Activated CD8-positive, alpha-beta T cell treated with anti-CD3 and anti-CD28 coated beads, Interleukin-2, amount 10 ng/mL, durations not matched to agents 7 days and 5 days (primary cell): ENCODE measurements at regions not wholly inside any gene's neighbourhood (a gene's known extent, or its start where the extent isn't known, plus 50 kb on each side); places are given as distances from the start of the nearest gene placed in this dataset.

Experiments
- ATAC-seq: fragments of 150-1000 bp; cut with Tn5 transposase; one replicate; pipeline ENCODE4 v1.10.0; 2021; ENCODE audit warnings: moderate library complexity
- CTCF ChIA-PET: fragments of 350-600 bp; sonication (Branson Sonifier 250); formaldehyde crosslinking; loops from one replicate; lab custom pipeline; 2021; ENCODE audit warnings: antibody characterized with exemption; lab: Charles Lee
- POLR2A ChIA-PET: fragments of 350-600 bp; sonication (Branson Sonifier 250); formaldehyde crosslinking; loops from one replicate; lab custom pipeline; 2021; ENCODE audit warnings: antibody characterized with exemption; lab: Charles Lee
- DNase-seq: peaks from one replicate; pipeline ENCODE4 v3.0.0-alpha.2; 2020
- H3K27ac Mint-ChIP-seq: one replicate; pipeline ENCODE4 v1.8.0; 2021; ENCODE audit warnings: mild to moderate bottlenecking, mixed read lengths
- H3K27me3 Mint-ChIP-seq: one replicate; pipeline ENCODE4 v1.8.0; 2021; ENCODE audit warnings: low read depth, mixed read lengths
- H3K36me3 Mint-ChIP-seq: one replicate; pipeline ENCODE4 v1.8.0; 2021; ENCODE audit warnings: low read depth, mixed read lengths
- H3K4me1 Mint-ChIP-seq: one replicate; pipeline ENCODE4 v1.8.0; 2021; ENCODE audit warnings: low read depth, mixed read lengths
- H3K4me3 Mint-ChIP-seq: one replicate; pipeline ENCODE4 v1.8.0; 2021; ENCODE audit warnings: mild to moderate bottlenecking, mixed read lengths
- H3K9me3 Mint-ChIP-seq: one replicate; pipeline ENCODE4 v1.8.0; 2022; ENCODE audit warnings: mixed read lengths; ENCODE audit not compliant: insufficient read depth

DNA sequence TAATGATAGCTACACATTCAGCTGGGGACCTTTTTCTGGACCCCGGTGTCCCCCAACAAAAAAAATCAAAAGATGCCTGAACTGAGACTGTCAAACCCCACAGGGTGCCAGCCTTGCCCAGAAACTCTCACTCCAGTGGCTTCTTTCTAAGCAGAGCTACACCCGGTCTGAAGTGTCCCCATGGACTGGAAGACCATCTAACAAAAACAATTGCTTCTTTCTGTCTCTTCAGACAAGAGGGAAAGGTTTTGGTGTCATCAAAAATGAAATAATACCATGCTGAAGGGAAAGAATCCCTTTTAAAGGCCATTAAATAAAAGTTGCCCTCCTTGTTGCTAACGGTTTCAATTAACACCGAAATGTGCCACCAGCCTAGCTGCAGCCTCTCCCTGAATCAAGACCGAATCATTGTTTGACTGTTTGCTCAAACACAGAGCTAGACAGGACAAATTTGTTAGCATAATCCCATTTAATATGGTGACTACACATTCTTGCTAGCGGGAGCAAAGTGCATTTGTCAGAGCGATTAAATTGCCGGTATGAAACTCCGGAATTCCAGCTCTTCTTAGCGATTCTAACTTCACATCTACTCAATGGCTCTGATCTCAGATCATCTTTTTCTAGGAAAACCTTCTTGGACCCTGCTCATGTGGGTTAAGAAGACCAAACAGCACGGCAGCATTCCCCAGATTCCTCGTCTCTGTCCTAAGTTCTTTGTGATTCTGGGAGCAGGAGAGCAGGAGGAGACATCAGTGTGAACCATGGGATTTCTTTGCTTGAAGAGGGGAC, 397.5 kb upstream of the PRKCQ start:
- CTCF ChIA-PET, result interaction anchor here (0.8 to 2.3 kb wide), 3 partner anchors 57 to 59 kb away, joined by 3 to 7 read pairs (median 7); no protein-coding TSS in a partner anchor
- Mint-ChIP-seq H3K9me3 (peaks cover 3% of the 10 kb centered on the region), H3K4me1 (peaks cover 39% of the 10 kb centered on the region), H3K27me3 (peaks cover 24% of the 10 kb centered on the region), H3K4me3 (no peak overlapping the region), H3K27ac (no peak overlapping the region), H3K36me3 (peaks cover 14% of the 10 kb centered on the region)
- POLR2A ChIA-PET, result no interaction called here
- ATAC-seq, result no peak
- no peak for DNase-seq

DNA sequence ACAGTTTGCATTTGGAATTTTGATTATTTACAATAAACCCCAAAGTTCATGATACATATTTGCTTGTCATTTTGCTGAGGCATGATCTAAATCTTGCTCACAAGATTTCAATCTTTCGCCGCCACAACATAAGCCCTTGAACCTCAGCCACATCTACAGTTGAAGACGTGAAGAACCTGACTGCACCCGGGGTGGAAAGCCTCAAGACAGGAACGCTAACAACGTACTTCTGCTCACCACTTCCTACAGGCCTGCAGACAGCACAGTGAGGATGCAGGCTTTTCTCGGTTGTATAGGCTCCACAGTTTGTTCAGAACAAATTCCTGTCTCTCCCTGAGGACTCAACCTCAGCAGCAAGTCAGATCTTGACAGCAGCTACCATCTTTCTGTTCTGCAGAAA, 393.8 kb upstream of the PRKCQ start:
- H3K4me3 Mint-ChIP-seq, result no peak overlapping the region
- peaks cover 14% of the 10 kb centered on the region for H3K36me3 Mint-ChIP-seq
- peak; percentile 98 for ATAC-seq
- H3K27ac Mint-ChIP-seq, result peak overlapping the region; percentile 66
- H3K9me3 Mint-ChIP-seq, result peaks cover 3% of the 10 kb centered on the region
- H3K27me3 Mint-ChIP-seq, result peaks cover 27% of the 10 kb centered on the region
- peaks cover 34% of the 10 kb centered on the region for H3K4me1 Mint-ChIP-seq
- ChIA-PET POLR2A (no interaction called here), CTCF (interaction anchor here (1.3 kb wide), 1 partner anchor 55 kb away, joined by 3 read pairs; no protein-coding TSS in a partner anchor)
- peak; percentile 80 for DNase-seq

DNA sequence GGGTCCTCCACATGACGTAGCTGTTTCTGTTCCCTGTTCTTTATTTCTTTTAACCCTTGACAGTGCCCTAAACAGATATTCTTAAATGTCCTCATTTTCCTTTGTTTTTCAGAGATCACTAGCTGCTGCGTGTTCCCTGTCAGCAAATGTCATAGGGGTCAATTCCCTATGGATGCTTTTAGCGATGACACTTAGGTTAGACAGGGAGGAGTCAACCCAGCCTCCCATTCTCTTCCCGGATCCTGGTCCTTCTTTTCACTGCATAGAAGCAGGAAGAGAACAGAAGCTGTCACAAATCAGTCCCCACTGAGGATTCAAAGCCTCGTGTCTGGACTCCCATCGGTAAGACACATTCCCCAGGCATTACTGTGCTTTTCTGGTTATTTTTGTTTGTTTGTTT, 392.1 kb upstream of the PRKCQ start:
- POLR2A ChIA-PET, result interaction anchor here (0.6 kb wide), 2 partner anchors 220 to 1184 kb away, joined by 3 read pairs; no protein-coding TSS in a partner anchor
- Mint-ChIP-seq H3K27ac (no peak overlapping the region), H3K4me3 (no peak overlapping the region)

DNA sequence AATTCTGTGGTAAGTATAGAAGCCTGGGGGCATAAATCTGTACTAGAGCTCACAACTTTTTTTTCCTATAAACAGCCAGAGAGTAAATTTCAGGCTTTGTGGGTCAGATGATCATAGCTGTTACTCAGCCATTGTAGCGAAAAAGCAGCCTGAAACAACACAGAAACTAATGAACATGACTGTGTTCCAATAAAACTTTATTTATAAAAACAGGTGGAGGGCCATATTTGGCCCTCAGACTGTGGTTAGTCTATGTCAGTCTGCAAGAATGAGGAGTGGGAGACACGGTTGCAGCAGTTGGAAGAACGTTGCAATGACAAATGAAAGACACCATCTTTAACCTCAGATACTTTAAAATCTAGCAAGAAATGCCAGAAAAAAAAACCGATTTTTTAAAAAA, 389.6 kb upstream of the PRKCQ start:
- ATAC-seq, result no peak
- Mint-ChIP-seq H3K27me3 (peaks cover 38% of the 10 kb centered on the region), H3K4me3 (no peak overlapping the region), H3K36me3 (peaks cover 10% of the 10 kb centered on the region), H3K9me3 (peaks cover 7% of the 10 kb centered on the region), H3K4me1 (peaks cover 23% of the 10 kb centered on the region), H3K27ac (no peak overlapping the region)
- ChIA-PET CTCF (interaction anchor here (0.6 to 1.6 kb wide), 3 partner anchors 11 to 494 kb away, joined by 3 to 4 read pairs (median 4); no protein-coding TSS in a partner anchor), POLR2A (interaction anchor here (1.3 kb wide), 1 partner anchor 11 kb away, joined by 3 read pairs; no protein-coding TSS in a partner anchor)
- DNase-seq, result no peak

More for the DNA sequence above, 392.1 kb upstream of the PRKCQ start:
- no peak for ATAC-seq
- Mint-ChIP-seq H3K36me3 (peaks cover 19% of the 10 kb centered on the region), H3K4me1 (peaks cover 34% of the 10 kb centered on the region), H3K9me3 (peaks cover 10% of the 10 kb centered on the region), H3K27me3 (peaks cover 30% of the 10 kb centered on the region)
- no peak for DNase-seq
- CTCF ChIA-PET, result interaction anchor here (0.7 kb wide), 1 partner anchor 46 kb away, joined by 3 read pairs; no protein-coding TSS in a partner anchor

DNA sequence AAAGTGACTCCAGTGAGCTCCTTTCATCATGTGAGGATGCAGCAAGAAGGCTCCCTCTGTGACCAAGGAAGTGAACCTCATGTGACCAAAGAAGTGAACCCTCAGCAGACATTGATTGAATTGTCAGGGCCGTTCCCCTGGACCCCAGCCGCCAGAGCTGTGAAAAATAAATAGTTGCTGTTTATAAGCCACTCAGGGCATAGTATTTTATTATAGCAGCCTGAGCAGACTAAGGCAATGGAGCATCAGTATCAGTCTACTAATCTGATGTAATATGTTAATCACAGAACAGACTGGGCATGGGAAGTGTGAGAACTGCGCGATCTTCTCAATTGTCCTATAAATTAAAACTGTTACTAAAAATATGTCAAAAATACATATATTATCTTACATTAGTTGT, 384.5 kb upstream of the PRKCQ start:
- ChIA-PET CTCF (no interaction called here), POLR2A (no interaction called here)
- Mint-ChIP-seq H3K27me3 (peaks cover 37% of the 10 kb centered on the region), H3K4me1 (peaks cover 8% of the 10 kb centered on the region), H3K27ac (no peak overlapping the region), H3K4me3 (no peak overlapping the region), H3K36me3 (peaks cover 6% of the 10 kb centered on the region), H3K9me3 (peaks cover 7% of the 10 kb centered on the region)
- no peak for ATAC-seq
- no peak for DNase-seq

DNA sequence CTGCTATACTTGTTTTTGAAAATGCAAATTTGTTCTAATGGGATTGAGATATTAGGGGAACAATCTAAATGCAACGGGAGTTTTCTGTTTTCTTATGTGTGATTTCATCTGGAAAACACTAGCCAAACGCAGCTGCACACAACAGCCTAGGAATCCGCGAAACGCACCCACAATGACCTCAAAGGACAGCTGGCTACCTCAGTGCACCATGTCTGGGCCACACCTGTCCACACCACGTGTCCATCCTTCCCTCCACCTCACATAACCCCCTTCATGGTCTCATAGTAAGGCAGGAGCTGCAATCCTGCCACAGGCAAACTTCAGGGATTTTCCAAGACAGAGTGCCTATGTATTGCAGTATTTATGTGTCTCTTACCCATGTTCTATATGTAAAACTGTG, 382.5 kb upstream of the PRKCQ start:
- ATAC-seq (no peak), DNase-seq (no peak)
- H3K4me1 Mint-ChIP-seq, result peaks cover 26% of the 10 kb centered on the region
- ChIA-PET POLR2A (no interaction called here), CTCF (interaction anchor here (1.3 kb wide), 1 partner anchor 42 kb away, joined by 6 read pairs; no protein-coding TSS in a partner anchor)
- peaks cover 24% of the 10 kb centered on the region for H3K27me3 Mint-ChIP-seq
- no peak overlapping the region for H3K4me3 Mint-ChIP-seq
- no peak overlapping the region for H3K27ac Mint-ChIP-seq
- H3K9me3 Mint-ChIP-seq, result no peaks in the 10 kb centered on the region
- peaks cover 3% of the 10 kb centered on the region for H3K36me3 Mint-ChIP-seq

DNA sequence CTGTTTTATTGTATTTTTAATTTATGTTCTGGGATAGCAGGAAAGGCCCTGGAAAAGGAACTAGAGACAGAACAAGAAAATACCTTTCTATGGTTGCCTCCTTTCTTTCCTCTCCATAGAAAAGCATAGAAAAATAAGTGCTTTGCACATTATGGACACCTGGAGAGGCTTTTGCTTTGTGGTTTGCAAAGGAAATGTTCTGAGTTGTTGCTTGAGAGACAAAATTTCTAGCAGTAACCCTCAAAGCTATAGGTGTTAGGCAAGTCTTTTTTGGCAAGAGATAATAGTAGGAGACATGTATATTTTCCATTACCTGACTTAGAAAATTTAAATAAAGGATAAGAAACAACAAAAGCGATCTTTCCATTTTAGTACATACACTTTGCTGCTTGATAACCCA, 378.6 kb upstream of the PRKCQ start:
- DNase-seq (no peak), ATAC-seq (peak; percentile 76)
- Mint-ChIP-seq H3K9me3 (no peaks in the 10 kb centered on the region), H3K4me1 (peaks cover 23% of the 10 kb centered on the region), H3K36me3 (peaks cover 3% of the 10 kb centered on the region), H3K27ac (peak overlapping the region; percentile 43), H3K27me3 (peaks cover 10% of the 10 kb centered on the region), H3K4me3 (no peak overlapping the region)
- POLR2A ChIA-PET, result interaction anchor here (0.7 to 1.2 kb wide), 2 partner anchors 10 to 30 kb away, joined by 3 to 4 read pairs; no protein-coding TSS in a partner anchor
- CTCF ChIA-PET, result interaction anchor here (1.0 to 4.6 kb wide), 4 partner anchors 12 to 162 kb away, joined by 3 to 24 read pairs (median 6); no protein-coding TSS in a partner anchor

DNA sequence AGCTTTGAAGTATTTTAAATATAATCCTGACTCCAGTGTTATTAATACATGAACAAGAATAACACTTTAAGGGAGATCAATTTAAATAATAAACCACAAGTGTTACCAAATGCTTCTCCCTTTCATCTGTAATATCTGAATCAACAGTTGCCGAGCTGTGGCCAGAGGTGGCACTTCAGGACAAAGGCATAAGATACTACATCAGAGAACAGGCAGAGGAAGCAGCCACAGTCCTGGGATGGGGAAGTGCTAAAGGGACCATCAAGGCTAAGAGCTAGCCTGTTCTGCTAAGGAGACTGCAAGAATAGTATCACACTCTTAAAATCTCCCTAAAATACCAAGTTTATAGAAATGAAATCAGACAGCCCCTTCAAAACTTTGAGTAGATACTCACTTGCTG, 378.2 kb upstream of the PRKCQ start:
- Mint-ChIP-seq H3K4me3 (no peak overlapping the region), H3K36me3 (peaks cover 3% of the 10 kb centered on the region), H3K27me3 (peaks cover 10% of the 10 kb centered on the region), H3K9me3 (no peaks in the 10 kb centered on the region), H3K4me1 (peaks cover 23% of the 10 kb centered on the region), H3K27ac (peak overlapping the region; percentile 43)
- ChIA-PET CTCF (interaction anchor here (1.0 to 4.6 kb wide), 5 partner anchors 12 to 163 kb away, joined by 3 to 24 read pairs (median 5); no protein-coding TSS in a partner anchor), POLR2A (interaction anchor here (0.7 to 1.2 kb wide), 2 partner anchors 11 to 30 kb away, joined by 3 to 4 read pairs; no protein-coding TSS in a partner anchor)
- no peak for DNase-seq
- peak; percentile 62 for ATAC-seq

DNA sequence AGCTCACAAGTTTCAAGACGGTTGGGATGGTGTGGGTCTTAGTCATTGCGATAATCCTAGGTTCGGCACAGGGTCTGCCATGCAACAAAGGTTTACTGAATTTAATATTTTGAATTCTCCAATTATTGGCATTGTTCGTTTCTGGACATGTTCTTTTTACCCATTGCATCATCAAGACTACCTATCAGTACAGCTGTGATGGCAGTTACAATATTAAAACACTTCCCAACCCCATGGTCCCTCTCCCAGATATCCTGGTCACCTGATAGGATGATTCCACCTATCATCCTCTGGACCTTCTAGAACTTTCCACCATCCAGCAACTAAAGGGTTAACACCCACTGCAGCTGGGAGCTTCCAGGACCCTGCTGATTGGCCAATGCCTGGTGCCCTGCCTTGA, 377.8 kb upstream of the PRKCQ start:
- CTCF ChIA-PET, result interaction anchor here (1.0 to 4.6 kb wide), 4 partner anchors 22 to 163 kb away, joined by 3 to 24 read pairs (median 6); no protein-coding TSS in a partner anchor
- no peak overlapping the region for H3K4me3 Mint-ChIP-seq
- peaks cover 23% of the 10 kb centered on the region for H3K4me1 Mint-ChIP-seq
- H3K27ac Mint-ChIP-seq, result no peak overlapping the region
- H3K9me3 Mint-ChIP-seq, result no peaks in the 10 kb centered on the region
- H3K36me3 Mint-ChIP-seq, result peaks cover 3% of the 10 kb centered on the region
- POLR2A ChIA-PET, result interaction anchor here (1.2 kb wide), 1 partner anchor 11 kb away, joined by 3 read pairs; no protein-coding TSS in a partner anchor
- ATAC-seq (no peak), DNase-seq (no peak)
- peaks cover 10% of the 10 kb centered on the region for H3K27me3 Mint-ChIP-seq

DNA sequence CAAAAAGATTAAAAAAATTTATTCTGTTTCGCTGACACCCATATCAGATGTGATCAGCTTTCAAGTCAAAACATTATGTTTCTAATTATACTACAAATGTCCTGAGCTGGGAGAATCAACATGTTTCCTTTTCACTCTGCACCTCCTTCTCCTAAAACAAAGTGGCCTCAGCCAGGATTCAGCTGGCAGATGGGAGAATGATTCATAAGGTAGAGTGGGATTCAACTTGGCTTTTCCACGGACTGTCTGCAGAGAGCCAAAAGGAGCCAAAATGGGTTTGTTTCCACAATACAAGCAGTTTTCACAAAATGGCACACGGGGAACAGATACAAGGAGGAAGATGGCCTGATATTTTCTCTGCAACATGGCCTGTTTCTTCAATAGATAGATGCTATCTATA, 376.5 kb upstream of the PRKCQ start:
- ATAC-seq (no peak), DNase-seq (no peak)
- Mint-ChIP-seq H3K9me3 (no peaks in the 10 kb centered on the region), H3K36me3 (peaks cover 3% of the 10 kb centered on the region), H3K4me1 (peaks cover 23% of the 10 kb centered on the region), H3K27me3 (peaks cover 9% of the 10 kb centered on the region), H3K4me3 (no peak overlapping the region), H3K27ac (no peak overlapping the region)
- CTCF ChIA-PET, result interaction anchor here (4.6 kb wide), 1 partner anchor 37 kb away, joined by 24 read pairs; no protein-coding TSS in a partner anchor
- POLR2A ChIA-PET, result no interaction called here

DNA sequence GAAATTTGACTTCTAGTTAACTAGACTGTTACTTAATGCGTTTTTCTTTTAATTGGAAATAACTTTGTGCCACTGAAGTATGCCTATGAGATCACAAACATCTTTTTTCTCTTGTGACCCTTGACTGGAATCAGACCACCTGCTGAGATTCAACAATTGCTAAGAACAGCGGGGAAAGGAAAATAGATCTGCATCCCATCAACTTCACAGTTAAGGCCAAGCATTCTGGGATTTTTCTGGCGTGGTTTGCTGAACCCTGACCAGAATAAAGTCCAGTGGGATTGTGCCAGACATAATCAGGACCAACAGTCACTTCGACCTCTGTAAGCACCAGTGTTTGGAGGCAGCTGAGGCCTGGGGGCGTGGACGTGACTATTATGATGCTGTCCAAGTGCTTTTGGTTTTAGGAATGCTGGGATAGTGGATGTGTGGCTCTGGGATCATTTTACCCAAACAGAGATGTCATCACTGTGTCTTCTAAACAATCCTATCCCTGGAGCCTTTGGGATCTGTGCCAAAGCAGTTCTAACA, 373.3 kb upstream of the PRKCQ start:
- no peak for DNase-seq
- CTCF ChIA-PET, result no interaction called here
- H3K27me3 Mint-ChIP-seq, result peaks cover 2% of the 10 kb centered on the region
- no peak for ATAC-seq
- H3K27ac Mint-ChIP-seq, result no peak overlapping the region
- H3K9me3 Mint-ChIP-seq, result no peaks in the 10 kb centered on the region
- H3K36me3 Mint-ChIP-seq, result peaks cover 3% of the 10 kb centered on the region
- POLR2A ChIA-PET, result no interaction called here
- H3K4me1 Mint-ChIP-seq, result peaks cover 11% of the 10 kb centered on the region
- H3K4me3 Mint-ChIP-seq, result no peak overlapping the region
